ENCODE measurements at regions not wholly inside any gene's neighbourhood (a gene's known extent, or its start where the extent isn't known, plus 50 kb on each side); places are given as distances from the start of the nearest gene placed in this dataset.

DNA sequence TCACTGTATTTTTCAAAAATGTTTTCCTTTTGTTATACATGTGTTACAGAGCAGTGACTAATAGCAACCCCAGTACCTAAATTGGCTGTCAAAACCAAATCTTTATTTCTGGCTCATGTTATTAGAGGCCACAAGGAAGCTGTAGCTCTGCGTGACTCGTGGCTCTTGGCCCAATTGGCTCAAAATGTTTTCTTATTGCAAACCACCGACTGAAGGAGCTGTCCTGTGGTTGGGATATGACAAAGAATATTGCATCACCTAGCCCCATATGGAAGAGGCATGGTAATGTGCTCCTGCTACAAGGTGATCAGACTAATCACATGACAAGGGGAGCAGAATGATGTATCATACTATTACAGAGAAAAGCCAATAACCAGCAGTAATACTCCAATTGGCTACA, 1058.5 kb downstream of the CBLN2 start:
- H4K20me1 ChIP-seq (ENCODE audit: insufficient read depth, low read length): no peaks in the 10 kb centered on the region
- TF ChIP-seq EZH2 (IDR thresholded peaks at IDR 0.05; ENCODE audit: borderline replicate concordance, low read depth, low read length, severe bottlenecking): no peak
- TF ChIP-seq, protein P1, sequence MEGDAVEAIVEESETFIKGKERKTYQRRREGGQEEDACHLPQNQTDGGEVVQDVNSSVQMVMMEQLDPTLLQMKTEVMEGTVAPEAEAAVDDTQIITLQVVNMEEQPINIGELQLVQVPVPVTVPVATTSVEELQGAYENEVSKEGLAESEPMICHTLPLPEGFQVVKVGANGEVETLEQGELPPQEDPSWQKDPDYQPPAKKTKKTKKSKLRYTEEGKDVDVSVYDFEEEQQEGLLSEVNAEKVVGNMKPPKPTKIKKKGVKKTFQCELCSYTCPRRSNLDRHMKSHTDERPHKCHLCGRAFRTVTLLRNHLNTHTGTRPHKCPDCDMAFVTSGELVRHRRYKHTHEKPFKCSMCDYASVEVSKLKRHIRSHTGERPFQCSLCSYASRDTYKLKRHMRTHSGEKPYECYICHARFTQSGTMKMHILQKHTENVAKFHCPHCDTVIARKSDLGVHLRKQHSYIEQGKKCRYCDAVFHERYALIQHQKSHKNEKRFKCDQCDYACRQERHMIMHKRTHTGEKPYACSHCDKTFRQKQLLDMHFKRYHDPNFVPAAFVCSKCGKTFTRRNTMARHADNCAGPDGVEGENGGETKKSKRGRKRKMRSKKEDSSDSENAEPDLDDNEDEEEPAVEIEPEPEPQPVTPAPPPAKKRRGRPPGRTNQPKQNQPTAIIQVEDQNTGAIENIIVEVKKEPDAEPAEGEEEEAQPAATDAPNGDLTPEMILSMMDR (IDR thresholded peaks at IDR 0.05; ENCODE audit: borderline replicate concordance, extremely low read depth, low read length, poor library complexity, severe bottlenecking): no peak
- H2AFZ ChIP-seq (ENCODE audit: low read depth, low read length): no peak overlapping the region
- no peaks in the 10 kb centered on the region for H3K79me2 ChIP-seq (ENCODE audit: insufficient read depth, low read length)
- no peak overlapping the region for H3K9ac ChIP-seq (ENCODE audit: low read depth, low read length)
- no peaks in the 10 kb centered on the region for H3K27me3 ChIP-seq (ENCODE audit: insufficient read depth, low read length, poor library complexity)
- H3K4me2 ChIP-seq (ENCODE audit: insufficient read depth, low read length): no peak overlapping the region
- H3K9me3 ChIP-seq (ENCODE audit: insufficient read depth, low read length, severe bottlenecking): no peaks in the 10 kb centered on the region
- H3K4me1 ChIP-seq (ENCODE audit: insufficient read depth, low read length): no peaks in the 10 kb centered on the region
- no peak for ATAC-seq (ENCODE audit: insufficient read depth, low read depth)
- H3K4me3 ChIP-seq (ENCODE audit: low read depth in 1 of 2, low read length in 2 of 2): no peak overlapping the region
- DNase-seq: no peak
- H3K36me3 ChIP-seq (ENCODE audit: insufficient read depth, low read length): no peaks in the 10 kb centered on the region
- no peak overlapping the region for H3K27ac ChIP-seq (ENCODE audit: low read length)

DNA sequence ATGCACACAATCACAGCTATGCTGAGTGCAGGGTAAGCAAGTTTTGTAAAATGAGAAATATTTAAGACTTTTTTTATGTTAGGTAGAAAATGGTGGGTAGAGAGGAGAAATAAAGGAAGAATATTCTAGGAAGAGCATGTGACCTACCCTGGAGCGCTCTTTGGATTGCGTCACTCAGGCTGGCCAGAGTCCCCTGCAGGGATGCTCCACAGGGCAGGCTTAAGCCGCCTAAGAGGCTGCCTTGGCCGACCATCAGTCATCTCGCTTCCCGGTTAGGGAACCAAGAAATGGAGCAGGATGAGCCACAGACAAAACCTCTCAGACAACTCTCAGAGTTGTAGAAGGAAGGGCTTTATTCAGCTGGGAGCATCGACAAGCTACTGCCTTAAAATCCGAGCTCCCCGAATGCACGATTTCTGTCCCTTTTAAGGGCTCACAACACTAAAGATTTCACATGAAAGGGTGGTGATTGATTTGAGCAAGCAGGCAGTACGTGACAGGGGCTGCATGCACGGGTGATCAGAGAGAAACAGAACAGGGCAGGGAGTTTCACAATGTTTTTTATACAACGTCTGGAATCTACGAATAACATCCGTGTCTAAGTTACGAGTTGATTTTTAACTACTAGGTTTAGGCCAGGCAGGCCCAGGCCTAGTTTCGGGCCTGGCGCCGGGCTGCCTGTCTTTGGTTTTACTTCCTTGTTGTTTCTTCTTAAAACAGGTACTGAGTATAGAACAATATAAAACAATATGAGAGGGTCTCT, 1072.0 kb downstream of the CBLN2 start:
- H3K27ac ChIP-seq (ENCODE audit: low read length): no peak overlapping the region
- no peak overlapping the region for H3K9ac ChIP-seq (ENCODE audit: low read depth, low read length)
- no peak overlapping the region for H3K4me2 ChIP-seq (ENCODE audit: insufficient read depth, low read length)
- H3K4me3 ChIP-seq (ENCODE audit: low read depth in 1 of 2, low read length in 2 of 2): no peak overlapping the region
- no peak for TF ChIP-seq EZH2 (IDR thresholded peaks at IDR 0.05; ENCODE audit: borderline replicate concordance, low read depth, low read length, severe bottlenecking)
- TF ChIP-seq, protein P1 (IDR thresholded peaks at IDR 0.05; ENCODE audit: borderline replicate concordance, extremely low read depth, low read length, poor library complexity, severe bottlenecking): no peak
- ATAC-seq (ENCODE audit: insufficient read depth, low read depth): no peak
- H3K36me3 ChIP-seq (ENCODE audit: insufficient read depth, low read length): no peaks in the 10 kb centered on the region
- no peaks in the 10 kb centered on the region for H3K27me3 ChIP-seq (ENCODE audit: insufficient read depth, low read length, poor library complexity)
- H3K79me2 ChIP-seq (ENCODE audit: insufficient read depth, low read length): no peaks in the 10 kb centered on the region
- no peak overlapping the region for H2AFZ ChIP-seq (ENCODE audit: low read depth, low read length)
- H4K20me1 ChIP-seq (ENCODE audit: insufficient read depth, low read length): no peaks in the 10 kb centered on the region
- H3K4me1 ChIP-seq (ENCODE audit: insufficient read depth, low read length): no peaks in the 10 kb centered on the region
- no peak for DNase-seq
- H3K9me3 ChIP-seq (ENCODE audit: insufficient read depth, low read length, severe bottlenecking): no peaks in the 10 kb centered on the region

GRCh38 chr18:71456206-71456605, 1087.9 kb downstream of the CBLN2 start:
- Histone ChIP-seq H3K4me2 (ENCODE audit: insufficient read depth, low read length) (no peak overlapping the region), H3K36me3 (ENCODE audit: insufficient read depth, low read length) (no peaks in the 10 kb centered on the region), H3K4me3 (ENCODE audit: low read depth in 1 of 2, low read length in 2 of 2) (no peak overlapping the region), H3K9me3 (ENCODE audit: insufficient read depth, low read length, severe bottlenecking) (no peaks in the 10 kb centered on the region), H3K27me3 (ENCODE audit: insufficient read depth, low read length, poor library complexity) (no peaks in the 10 kb centered on the region), H3K4me1 (ENCODE audit: insufficient read depth, low read length) (no peaks in the 10 kb centered on the region), H3K79me2 (ENCODE audit: insufficient read depth, low read length) (no peaks in the 10 kb centered on the region), H2AFZ (ENCODE audit: low read depth, low read length) (no peak overlapping the region), H3K9ac (ENCODE audit: low read depth, low read length) (no peak overlapping the region), H4K20me1 (ENCODE audit: insufficient read depth, low read length) (no peaks in the 10 kb centered on the region), H3K27ac (ENCODE audit: low read length) (no peak overlapping the region)
- no peak for ATAC-seq (ENCODE audit: insufficient read depth, low read depth)
- DNase-seq: no peak
- TF ChIP-seq, protein P1 (IDR thresholded peaks at IDR 0.05; ENCODE audit: borderline replicate concordance, extremely low read depth, low read length, poor library complexity, severe bottlenecking): no peak
- no peak for TF ChIP-seq EZH2 (IDR thresholded peaks at IDR 0.05; ENCODE audit: borderline replicate concordance, low read depth, low read length, severe bottlenecking)
